ENCODE measurements at regions not wholly inside any gene's neighbourhood (a gene's known extent, or its start where the extent isn't known, plus 50 kb on each side); places are given as distances from the start of the nearest gene placed in this dataset.

- Histone ChIP-seq H2BK20ac (ENCODE audit: low read depth, low read length, poor library complexity, severe bottlenecking) (no peak overlapping the region), H2AK5ac (ENCODE audit: insufficient read length, low read length) (no peak overlapping the region), H2AFZ (ENCODE audit: low read length) (no peak overlapping the region), H3K18ac (ENCODE audit: insufficient read length, low read depth, low read length) (no peak overlapping the region), H3T11ph (ENCODE audit: low read length) (no peak overlapping the region), H4K91ac (ENCODE audit: insufficient read length, low read depth, low read length) (no peak overlapping the region), H2BK5ac (ENCODE audit: insufficient read length, low read length) (no peak overlapping the region), H3K56ac (ENCODE audit: insufficient read length, low read depth, low read length) (no peak overlapping the region), H2BK120ac (ENCODE audit: low read depth, low read length, poor library complexity, severe bottlenecking) (no peak overlapping the region), H3K9ac (ENCODE audit: extremely low read depth, insufficient read length, low read length) (no peak overlapping the region), H3K9me3 (ENCODE audit: control insufficient read depth, low read depth, low read length) (no peaks in the 10 kb centered on the region), H3K4ac (ENCODE audit: low read depth, low read length) (no peak overlapping the region), H3K23ac (ENCODE audit: insufficient read length, low read depth, low read length) (no peak overlapping the region), H3K27ac (ENCODE audit: insufficient read length, low read depth, low read length) (no peak overlapping the region), H3K23me2 (ENCODE audit: insufficient read length, low read depth, low read length, poor library complexity, severe bottlenecking) (no peaks in the 10 kb centered on the region), H3K27me3 (ENCODE audit: insufficient read depth, low read length) (no peaks in the 10 kb centered on the region), H4K8ac (replicated peaks; ENCODE audit: insufficient read length, low read depth, low read length) (no peak overlapping the region), H3K79me2 (ENCODE audit: insufficient read depth, low read length) (no peaks in the 10 kb centered on the region), H3K4me2 (ENCODE audit: insufficient read depth, insufficient read length, low read length) (no peak overlapping the region), H3K14ac (ENCODE audit: insufficient read depth, low read length) (no peak overlapping the region), H3K79me1 (ENCODE audit: insufficient read depth, low read depth, low read length, poor library complexity, severe bottlenecking) (no peaks in the 10 kb centered on the region), H4K5ac (ENCODE audit: insufficient read length, low read depth, low read length) (no peak overlapping the region), H4K20me1 (ENCODE audit: control insufficient read depth, insufficient read depth, insufficient read length) (no peaks in the 10 kb centered on the region), H3K4me1 (ENCODE audit: insufficient read depth, low read length) (no peaks in the 10 kb centered on the region), H2BK12ac (ENCODE audit: insufficient read length, low read depth, low read length) (no peak overlapping the region), H2BK15ac (ENCODE audit: low read depth, low read length) (no peak overlapping the region)
- no peaks in the 10 kb centered on the region for H3K9me3 Mint-ChIP-seq
- DNase-seq, result no peak
- H3K4me1 Mint-ChIP-seq, result peaks cover 6% of the 10 kb centered on the region in 2 experiments; a peak in 3 of 4 replicates
- no peak for TF ChIP-seq CTCF (conservative IDR thresholded peaks at IDR 0.05)
- H3K27me3 Mint-ChIP-seq (ENCODE audit: low read depth), result no peaks in the 10 kb centered on the region
- H3K27ac Mint-ChIP-seq, result no peak overlapping the region
- WGBS (ENCODE audit: extremely low coverage, insufficient read length, low lambda C conversion rate), result no CpG with 5 or more reads among the region's 1 CpG
- H3K36me3 Mint-ChIP-seq (ENCODE audit: insufficient read depth in 1 of 3, low read depth in 3 of 3), result no peaks in the 10 kb centered on the region
- H3K4me3 Mint-ChIP-seq, result no peak overlapping the region
Observed at GRCh38 chr10:111357859-111358258, 281.0 kb downstream of the ADRA2A start.
